ENCODE measurements at regions not wholly inside any gene's neighbourhood (a gene's known extent, or its start where the extent isn't known, plus 50 kb on each side); places are given as distances from the start of the nearest gene placed in this dataset.

- no peak for DNase-seq (ENCODE audit: low spot score)
- no peak for ATAC-seq
- intact Hi-C loops (cut with DNase I) = no loop called here
Measured at GRCh38 chr6:71171497-71172070, 117.0 kb upstream of the OGFRL1 start.

- no peak for ATAC-seq
- intact Hi-C loops (cut with DNase I) = no loop called here
- DNase-seq (ENCODE audit: low spot score) = no peak
Measured at GRCh38 chr6:71179249-71179885, 109.2 kb upstream of the OGFRL1 start.

- intact Hi-C loops (cut with DNase I) = no loop called here
- ATAC-seq (no peak), DNase-seq (ENCODE audit: low spot score) (no peak)
Measured at GRCh38 chr6:71181565-71181964, 107.0 kb upstream of the OGFRL1 start.

- intact Hi-C loops (cut with DNase I) = no loop called here
- DNase-seq (ENCODE audit: low spot score) (no peak), ATAC-seq (no peak)
Measured at GRCh38 chr6:71187141-71187540, 101.5 kb upstream of the OGFRL1 start.

GRCh38 chr6:71190809-71191208 lies 97.8 kb upstream of the OGFRL1 start:
- ATAC-seq (no peak), DNase-seq (ENCODE audit: low spot score) (no peak)

GRCh38 chr6:71194724-71195123 lies 93.9 kb upstream of the OGFRL1 start:
- intact Hi-C loops (cut with DNase I) = no loop called here
- ATAC-seq (no peak), DNase-seq (ENCODE audit: low spot score) (no peak)

More at GRCh38 chr6:71190809-71191208, 97.8 kb upstream of the OGFRL1 start:
- intact Hi-C loops (cut with DNase I) = no loop called here

- ATAC-seq (no peak), DNase-seq (ENCODE audit: low spot score) (no peak)
- intact Hi-C loops (cut with DNase I) = no loop called here
Measured at GRCh38 chr6:71197267-71197666, 91.3 kb upstream of the OGFRL1 start.

GRCh38 chr6:71197780-71198179 lies 90.8 kb upstream of the OGFRL1 start:
- DNase-seq (ENCODE audit: low spot score) (no peak), ATAC-seq (no peak)
- intact Hi-C loops (cut with DNase I) = no loop called here

GRCh38 chr6:71198908-71199307 lies 89.7 kb upstream of the OGFRL1 start:
- DNase-seq (ENCODE audit: low spot score) (no peak), ATAC-seq (no peak)
- intact Hi-C loops (cut with DNase I) = no loop called here

GRCh38 chr6:71199736-71200135 lies 88.9 kb upstream of the OGFRL1 start:
- DNase-seq (ENCODE audit: low spot score) (no peak), ATAC-seq (no peak)
- intact Hi-C loops (cut with DNase I) = no loop called here

- intact Hi-C loops (cut with DNase I) = no loop called here
- no peak for DNase-seq (ENCODE audit: low spot score)
- no peak for ATAC-seq
Measured at GRCh38 chr6:71203206-71203605, 85.4 kb upstream of the OGFRL1 start.

GRCh38 chr6:71204741-71205140 lies 83.9 kb upstream of the OGFRL1 start:
- intact Hi-C loops (cut with DNase I) = no loop called here
- ATAC-seq = no peak

GRCh38 chr6:71205336-71205956 lies 83.2 kb upstream of the OGFRL1 start:
- intact Hi-C loops (cut with DNase I) = no loop called here
- DNase-seq (ENCODE audit: low spot score) (no peak), ATAC-seq (no peak)

More at GRCh38 chr6:71204741-71205140, 83.9 kb upstream of the OGFRL1 start:
- no peak for DNase-seq (ENCODE audit: low spot score)

GRCh38 chr6:71206089-71206488 lies 82.5 kb upstream of the OGFRL1 start:
- DNase-seq (ENCODE audit: low spot score) = no peak
- no peak for ATAC-seq
- intact Hi-C loops (cut with DNase I) = no loop called here

GRCh38 chr6:71209206-71209605 lies 79.4 kb upstream of the OGFRL1 start:
- intact Hi-C loops (cut with DNase I) = no loop called here
- no peak for ATAC-seq
- DNase-seq (ENCODE audit: low spot score) = no peak

- no peak for ATAC-seq
- intact Hi-C loops (cut with DNase I) = no loop called here
Measured at GRCh38 chr6:71209626-71210025, 79.0 kb upstream of the OGFRL1 start.

GRCh38 chr6:71211799-71212198 lies 76.8 kb upstream of the OGFRL1 start:
- no peak for ATAC-seq
- intact Hi-C loops (cut with DNase I) = no loop called here
- DNase-seq (ENCODE audit: low spot score) = no peak

More at GRCh38 chr6:71209626-71210025, 79.0 kb upstream of the OGFRL1 start:
- no peak for DNase-seq (ENCODE audit: low spot score)

- DNase-seq (ENCODE audit: low spot score) (no peak), ATAC-seq (no peak)
- intact Hi-C loops (cut with DNase I) = no loop called here
Measured at GRCh38 chr6:71220466-71220865, 68.1 kb upstream of the OGFRL1 start.

- no peak for ATAC-seq
- no peak for DNase-seq (ENCODE audit: low spot score)
Measured at GRCh38 chr6:71222671-71223070, 65.9 kb upstream of the OGFRL1 start.

GRCh38 chr6:71224011-71224410 lies 64.6 kb upstream of the OGFRL1 start:
- intact Hi-C loops (cut with DNase I) = no loop called here
- no peak for DNase-seq (ENCODE audit: low spot score)

More at GRCh38 chr6:71222671-71223070, 65.9 kb upstream of the OGFRL1 start:
- intact Hi-C loops (cut with DNase I) = no loop called here

GRCh38 chr6:71226151-71226550 lies 62.5 kb upstream of the OGFRL1 start:
- intact Hi-C loops (cut with DNase I) = no loop called here
- ATAC-seq (no peak), DNase-seq (ENCODE audit: low spot score) (no peak)

More at GRCh38 chr6:71224011-71224410, 64.6 kb upstream of the OGFRL1 start:
- no peak for ATAC-seq
